ENCODE measurements at regions not wholly inside any gene's neighbourhood (a gene's known extent, or its start where the extent isn't known, plus 50 kb on each side); places are given as distances from the start of the nearest gene placed in this dataset.

GRCh38 chr5:175317872-175318271 lies 126.1 kb downstream of the DRD1 start:
- no peak for DNase-seq (ENCODE audit: low read depth, low spot score)
- TF ChIP-seq, protein P1, sequence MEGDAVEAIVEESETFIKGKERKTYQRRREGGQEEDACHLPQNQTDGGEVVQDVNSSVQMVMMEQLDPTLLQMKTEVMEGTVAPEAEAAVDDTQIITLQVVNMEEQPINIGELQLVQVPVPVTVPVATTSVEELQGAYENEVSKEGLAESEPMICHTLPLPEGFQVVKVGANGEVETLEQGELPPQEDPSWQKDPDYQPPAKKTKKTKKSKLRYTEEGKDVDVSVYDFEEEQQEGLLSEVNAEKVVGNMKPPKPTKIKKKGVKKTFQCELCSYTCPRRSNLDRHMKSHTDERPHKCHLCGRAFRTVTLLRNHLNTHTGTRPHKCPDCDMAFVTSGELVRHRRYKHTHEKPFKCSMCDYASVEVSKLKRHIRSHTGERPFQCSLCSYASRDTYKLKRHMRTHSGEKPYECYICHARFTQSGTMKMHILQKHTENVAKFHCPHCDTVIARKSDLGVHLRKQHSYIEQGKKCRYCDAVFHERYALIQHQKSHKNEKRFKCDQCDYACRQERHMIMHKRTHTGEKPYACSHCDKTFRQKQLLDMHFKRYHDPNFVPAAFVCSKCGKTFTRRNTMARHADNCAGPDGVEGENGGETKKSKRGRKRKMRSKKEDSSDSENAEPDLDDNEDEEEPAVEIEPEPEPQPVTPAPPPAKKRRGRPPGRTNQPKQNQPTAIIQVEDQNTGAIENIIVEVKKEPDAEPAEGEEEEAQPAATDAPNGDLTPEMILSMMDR (conservative IDR thresholded peaks at IDR 0.05) = no peak
- H3K36me3 Mint-ChIP-seq (ENCODE audit: low read depth) = no peaks in the 10 kb centered on the region
- H3K4me3 Mint-ChIP-seq = no peak overlapping the region
- no peak overlapping the region for H3K27ac Mint-ChIP-seq (ENCODE audit: unreplicated experiment)
- H3K27me3 Mint-ChIP-seq (ENCODE audit: low read depth) = peaks cover 65% of the 10 kb centered on the region
- H3K4me1 Mint-ChIP-seq = no peaks in the 10 kb centered on the region
- H3K9me3 Mint-ChIP-seq = no peaks in the 10 kb centered on the region

- H3K9me3 Mint-ChIP-seq = no peaks in the 10 kb centered on the region
- no peak for DNase-seq (ENCODE audit: low read depth, low spot score)
- no peak overlapping the region for H3K27ac Mint-ChIP-seq (ENCODE audit: unreplicated experiment)
- H3K4me3 Mint-ChIP-seq = no peak overlapping the region
- no peaks in the 10 kb centered on the region for H3K36me3 Mint-ChIP-seq (ENCODE audit: low read depth)
- TF ChIP-seq, protein P1 (conservative IDR thresholded peaks at IDR 0.05) = no peak
- H3K27me3 Mint-ChIP-seq (ENCODE audit: low read depth) = peaks cover 66% of the 10 kb centered on the region
- no peaks in the 10 kb centered on the region for H3K4me1 Mint-ChIP-seq
These were observed 134.7 kb downstream of the DRD1 start for GRCh38 chr5:175309218-175309810.

- TF ChIP-seq, protein P1 (conservative IDR thresholded peaks at IDR 0.05) = no peak
- no peaks in the 10 kb centered on the region for H3K4me1 Mint-ChIP-seq
- no peak overlapping the region for H3K27ac Mint-ChIP-seq (ENCODE audit: unreplicated experiment)
- H3K9me3 Mint-ChIP-seq = no peaks in the 10 kb centered on the region
- H3K36me3 Mint-ChIP-seq (ENCODE audit: low read depth) = no peaks in the 10 kb centered on the region
- no peak overlapping the region for H3K4me3 Mint-ChIP-seq
- DNase-seq (ENCODE audit: low read depth, low spot score) = no peak
- H3K27me3 Mint-ChIP-seq (ENCODE audit: low read depth) = peaks cover 61% of the 10 kb centered on the region
These were observed 135.3 kb downstream of the DRD1 start for GRCh38 chr5:175308701-175309100.

DNA sequence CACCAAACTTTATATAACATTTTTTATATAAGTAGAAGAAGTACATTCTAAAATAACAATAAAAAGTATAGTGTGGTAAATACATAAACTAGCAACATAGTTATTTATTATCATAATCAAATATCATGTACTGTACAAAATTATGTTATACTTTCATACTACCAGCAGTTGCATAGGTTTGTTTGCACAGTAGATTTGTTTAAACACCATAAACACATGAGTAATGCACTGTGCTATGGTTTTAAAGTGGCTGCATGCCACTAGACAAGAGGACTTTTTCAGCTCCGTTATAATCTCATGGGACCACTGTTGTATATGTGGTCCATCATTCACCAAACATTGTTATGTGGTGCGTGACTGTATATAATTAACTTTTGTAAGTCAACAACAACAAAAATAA lies 137.6 kb downstream of the DRD1 start:
- H3K36me3 Mint-ChIP-seq (ENCODE audit: low read depth) = no peaks in the 10 kb centered on the region
- no peak overlapping the region for H3K4me3 Mint-ChIP-seq
- no peak for DNase-seq (ENCODE audit: low read depth, low spot score)
- no peaks in the 10 kb centered on the region for H3K4me1 Mint-ChIP-seq
- TF ChIP-seq, protein P1 (conservative IDR thresholded peaks at IDR 0.05) = no peak
- H3K9me3 Mint-ChIP-seq = no peaks in the 10 kb centered on the region
- peaks cover 42% of the 10 kb centered on the region for H3K27me3 Mint-ChIP-seq (ENCODE audit: low read depth)
- no peak overlapping the region for H3K27ac Mint-ChIP-seq (ENCODE audit: unreplicated experiment)

DNA sequence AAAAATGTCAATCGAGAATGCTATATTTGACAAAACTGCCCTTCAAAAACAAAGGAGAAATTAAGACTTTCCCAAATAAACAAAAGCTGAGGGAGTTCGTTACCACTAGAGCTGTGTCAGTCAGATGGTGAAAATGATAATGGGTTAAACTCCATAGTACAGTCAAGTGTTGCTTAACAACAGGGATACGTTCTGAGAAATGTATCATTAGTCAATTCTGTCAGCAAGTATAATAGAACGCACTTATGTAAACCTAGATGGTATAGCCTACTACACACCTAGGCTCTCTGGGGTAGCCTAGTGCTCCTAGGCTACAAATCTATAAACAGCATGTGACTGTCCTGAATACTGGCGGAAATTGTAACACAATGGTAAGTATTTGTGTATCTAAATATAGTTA lies 138.7 kb downstream of the DRD1 start:
- no peaks in the 10 kb centered on the region for H3K4me1 Mint-ChIP-seq
- no peaks in the 10 kb centered on the region for H3K36me3 Mint-ChIP-seq (ENCODE audit: low read depth)
- H3K27me3 Mint-ChIP-seq (ENCODE audit: low read depth) = peaks cover 34% of the 10 kb centered on the region
- H3K4me3 Mint-ChIP-seq = no peak overlapping the region
- no peak overlapping the region for H3K27ac Mint-ChIP-seq (ENCODE audit: unreplicated experiment)
- H3K9me3 Mint-ChIP-seq = no peaks in the 10 kb centered on the region
- TF ChIP-seq, protein P1 (conservative IDR thresholded peaks at IDR 0.05) = no peak
- DNase-seq (ENCODE audit: low read depth, low spot score) = no peak

Data from neural crest cell (in vitro differentiated cells).